GM23338 (cell line): ENCODE measurements at regions not wholly inside any gene's neighbourhood (a gene's known extent, or its start where the extent isn't known, plus 50 kb on each side); places are given as distances from the start of the nearest gene placed in this dataset.

Experiments used
- ATAC-seq: fragments of 200-7000 bp; cut with Tn5 transposase; 3 replicates; pipeline ENCODE4 v1.9.1; 2020
- DNase-seq: peaks from one replicate; pipeline ENCODE4 v3.0.0-alpha.2; 2015; ENCODE audit warnings: low spot score
- H2AFZ ChIP-seq: fragments of 200-600 bp; sonication (generic); 2 replicates; pipeline ENCODE4 v1.8.0; 2016; ENCODE audit warnings: antibody characterized with exemption, mild to moderate bottlenecking, moderate library complexity
- H3F3A ChIP-seq: fragments of 200-600 bp; sonication (generic); replicated peaks from 2 replicates; pipeline ENCODE4 v1.8.0; 2017; ENCODE audit warnings: antibody characterized with exemption, mixed run types, low read depth
- H3K27ac ChIP-seq: fragments of 200-600 bp; sonication (generic); 2 replicates; pipeline ENCODE4 v1.6.1; 2016; ENCODE audit warnings: low read depth
- H3K27me3 ChIP-seq: fragments of 200-600 bp; sonication (generic); 2 replicates; pipeline ENCODE4 v1.8.0; 2016; ENCODE audit warnings: mild to moderate bottlenecking, mixed run types, moderate library complexity; ENCODE audit not compliant: insufficient read depth
- H3K36me3 ChIP-seq: fragments of 200-600 bp; sonication (generic); 2 replicates; pipeline ENCODE4 v1.8.0; 2016; ENCODE audit warnings: mild to moderate bottlenecking; ENCODE audit not compliant: insufficient read depth
- H3K4me1 ChIP-seq: fragments of 200-600 bp; sonication (generic); 2 replicates; pipeline ENCODE4 v1.8.0; 2016; ENCODE audit warnings: mild to moderate bottlenecking, moderate library complexity; ENCODE audit not compliant: insufficient read depth
- H3K4me2 ChIP-seq: fragments of 200-600 bp; sonication (generic); 2 replicates; pipeline ENCODE4 v1.7.1; 2017; ENCODE audit warnings: mixed run types
- H3K4me3 ChIP-seq: fragments of 200-600 bp; sonication (generic); 2 replicates; pipeline ENCODE4 v1.6.1; 2016; ENCODE audit warnings: mixed run types
- H3K79me2 ChIP-seq: fragments of 200-600 bp; sonication (generic); replicated peaks from 2 replicates; pipeline ENCODE4 v1.8.0; 2017; ENCODE audit warnings: mild to moderate bottlenecking; ENCODE audit not compliant: insufficient read depth
- H3K9me2 ChIP-seq: fragments of 200-600 bp; sonication (generic); 2 replicates; pipeline ENCODE4 v1.8.0; 2017; ENCODE audit not compliant: insufficient read depth
- H4K20me1 ChIP-seq: fragments of 200-600 bp; sonication (generic); replicated peaks from 2 replicates; pipeline ENCODE4 v1.8.0; 2017; ENCODE audit warnings: mild to moderate bottlenecking; ENCODE audit not compliant: insufficient read depth
- H3K27ac Mint-ChIP-seq: 2 replicates; pipeline ENCODE4 v1.8.0; 2020; ENCODE audit warnings: inconsistent platforms, mild to moderate bottlenecking, moderate library complexity, mixed read lengths
- H3K27me3 Mint-ChIP-seq: 3 replicates; pipeline ENCODE4 v1.8.0; 2022; ENCODE audit warnings: low read depth, mild to moderate bottlenecking, moderate library complexity, mixed read lengths, inconsistent platforms; ENCODE audit not compliant: insufficient read depth, poor library complexity
- H3K36me3 Mint-ChIP-seq: 3 replicates; pipeline ENCODE4 v1.8.0; 2021; ENCODE audit warnings: low read depth, mild to moderate bottlenecking, inconsistent platforms, moderate library complexity, mixed read lengths
- H3K4me1 Mint-ChIP-seq: 3 replicates; pipeline ENCODE4 v1.8.0; 2020; ENCODE audit warnings: mild to moderate bottlenecking, inconsistent platforms, mixed read lengths
- H3K4me3 Mint-ChIP-seq: 3 replicates; pipeline ENCODE4 v1.8.0; 2021; ENCODE audit warnings: moderate library complexity, mild to moderate bottlenecking, inconsistent platforms, mixed read lengths
- H3K9me3 Mint-ChIP-seq: 3 replicates; pipeline ENCODE4 v1.8.0; 2020; ENCODE audit warnings: moderate library complexity, mild to moderate bottlenecking, inconsistent platforms, mixed read lengths
- CREB1 ChIP-seq: fragments of 250-450 bp; sonication (Bioruptor Pico); IDR thresholded peaks from 2 replicates; pipeline ENCODE4 v1.5.0; 2020; ENCODE audit warnings: low read depth, mild to moderate bottlenecking, moderate library complexity
- CTCF ChIP-seq, 2 experiments: fragments of 200-600 bp in 1 of 2; sonication (generic) in 1 of 2; conservative IDR thresholded peaks; 2 replicates each; pipeline versions ENCODE4 v1.5.1 to v1.6.1; 2016 to 2017; ENCODE audit warnings: antibody characterized with exemption in 2 of 2, low read depth in 2 of 2, mild to moderate bottlenecking in 2 of 2, moderate library complexity in 1 of 2
- EZH2 ChIP-seq: fragments of 200-600 bp; sonication (generic); IDR thresholded peaks from one replicate; pipeline ENCODE4 v1.8.0; 2017; ENCODE audit warnings: antibody characterized with exemption, mild to moderate bottlenecking, low read depth; ENCODE audit not compliant: unreplicated experiment
- NANOG ChIP-seq: IDR thresholded peaks from 2 replicates; pipeline ENCODE4 v1.6.1; 2016; ENCODE audit warnings: antibody characterized with exemption, borderline replicate concordance
- POLR2AphosphoS5 ChIP-seq: IDR thresholded peaks from 2 replicates; pipeline ENCODE4 v1.6.1; 2016; ENCODE audit warnings: antibody characterized with exemption, low read depth
- STAT1 ChIP-seq: IDR thresholded peaks from one replicate; pipeline ENCODE4 v1.6.1; 2016; ENCODE audit warnings: antibody characterized with exemption; ENCODE audit not compliant: unreplicated experiment
- TF ChIP-seq, protein P1 (sequence below): IDR thresholded peaks from one replicate; pipeline ENCODE4 v1.6.1; 2018; ENCODE audit warnings: antibody characterized with exemption; ENCODE audit not compliant: unreplicated experiment

DNA sequence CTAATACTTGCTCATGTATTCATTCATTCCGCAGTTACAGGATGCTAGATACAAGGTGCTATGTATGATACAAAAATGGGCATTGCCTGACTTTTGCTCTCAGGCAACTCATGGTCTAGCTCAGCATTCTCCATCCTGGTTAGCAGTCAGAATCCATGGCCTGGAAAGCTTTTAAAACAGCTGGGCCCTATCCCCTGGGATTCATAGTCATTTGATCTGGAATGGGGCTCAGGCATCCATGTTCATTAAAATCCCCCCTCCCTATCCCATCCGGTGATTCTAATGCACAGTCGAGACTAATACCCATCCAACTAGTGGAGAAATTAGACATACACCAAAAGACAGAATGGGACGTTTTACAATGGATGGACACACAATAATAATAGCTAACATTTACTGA, 104.1 kb upstream of the TMEM132E start (continued):
- TF ChIP-seq, protein P1, sequence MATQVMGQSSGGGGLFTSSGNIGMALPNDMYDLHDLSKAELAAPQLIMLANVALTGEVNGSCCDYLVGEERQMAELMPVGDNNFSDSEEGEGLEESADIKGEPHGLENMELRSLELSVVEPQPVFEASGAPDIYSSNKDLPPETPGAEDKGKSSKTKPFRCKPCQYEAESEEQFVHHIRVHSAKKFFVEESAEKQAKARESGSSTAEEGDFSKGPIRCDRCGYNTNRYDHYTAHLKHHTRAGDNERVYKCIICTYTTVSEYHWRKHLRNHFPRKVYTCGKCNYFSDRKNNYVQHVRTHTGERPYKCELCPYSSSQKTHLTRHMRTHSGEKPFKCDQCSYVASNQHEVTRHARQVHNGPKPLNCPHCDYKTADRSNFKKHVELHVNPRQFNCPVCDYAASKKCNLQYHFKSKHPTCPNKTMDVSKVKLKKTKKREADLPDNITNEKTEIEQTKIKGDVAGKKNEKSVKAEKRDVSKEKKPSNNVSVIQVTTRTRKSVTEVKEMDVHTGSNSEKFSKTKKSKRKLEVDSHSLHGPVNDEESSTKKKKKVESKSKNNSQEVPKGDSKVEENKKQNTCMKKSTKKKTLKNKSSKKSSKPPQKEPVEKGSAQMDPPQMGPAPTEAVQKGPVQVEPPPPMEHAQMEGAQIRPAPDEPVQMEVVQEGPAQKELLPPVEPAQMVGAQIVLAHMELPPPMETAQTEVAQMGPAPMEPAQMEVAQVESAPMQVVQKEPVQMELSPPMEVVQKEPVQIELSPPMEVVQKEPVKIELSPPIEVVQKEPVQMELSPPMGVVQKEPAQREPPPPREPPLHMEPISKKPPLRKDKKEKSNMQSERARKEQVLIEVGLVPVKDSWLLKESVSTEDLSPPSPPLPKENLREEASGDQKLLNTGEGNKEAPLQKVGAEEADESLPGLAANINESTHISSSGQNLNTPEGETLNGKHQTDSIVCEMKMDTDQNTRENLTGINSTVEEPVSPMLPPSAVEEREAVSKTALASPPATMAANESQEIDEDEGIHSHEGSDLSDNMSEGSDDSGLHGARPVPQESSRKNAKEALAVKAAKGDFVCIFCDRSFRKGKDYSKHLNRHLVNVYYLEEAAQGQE: no peak
- TF ChIP-seq NANOG: no peak
- no peak for TF ChIP-seq EZH2
- TF ChIP-seq STAT1: no peak
- TF ChIP-seq CTCF (conservative IDR thresholded peaks at IDR 0.05; ENCODE audit: low read depth in 2 of 2): no peak
- TF ChIP-seq POLR2AphosphoS5: no peak
- TF ChIP-seq CREB1 (CRISPR knock-in tag): no peak

GRCh38 chr17:34474706-34475105, 104.7 kb upstream of the TMEM132E start:
- Histone ChIP-seq H3K4me3 (no peak overlapping the region), H2AFZ (no peak overlapping the region), H4K20me1 (no peaks in the 10 kb centered on the region), H3K9me2 (no peaks in the 10 kb centered on the region), H3K27ac (no peak overlapping the region), H3F3A (no peaks in the 10 kb centered on the region), H3K79me2 (no peaks in the 10 kb centered on the region), H3K36me3 (no peaks in the 10 kb centered on the region), H3K4me2 (no peak overlapping the region), H3K27me3 (no peaks in the 10 kb centered on the region), H3K4me1 (no peaks in the 10 kb centered on the region)
- no peaks in the 10 kb centered on the region for H3K4me1 Mint-ChIP-seq
- H3K27me3 Mint-ChIP-seq: peaks cover 2% of the 10 kb centered on the region
- DNase-seq (peak; percentile 51), ATAC-seq (peak; percentile 92)
- no peak overlapping the region for H3K4me3 Mint-ChIP-seq
- TF ChIP-seq CREB1 (CRISPR knock-in tag) (no peak), CTCF (conservative IDR thresholded peaks at IDR 0.05; ENCODE audit: low read depth in 2 of 2) (peak; percentile 20 to 42)
- H3K36me3 Mint-ChIP-seq: no peaks in the 10 kb centered on the region
- H3K27ac Mint-ChIP-seq: no peak overlapping the region
- H3K9me3 Mint-ChIP-seq: no peaks in the 10 kb centered on the region
